ENCODE measurements at regions not wholly inside any gene's neighbourhood (a gene's known extent, or its start where the extent isn't known, plus 50 kb on each side); places are given as distances from the start of the nearest gene placed in this dataset.

- TF ChIP-seq ZNF710 (CRISPR knock-in tag; IDR thresholded peaks at IDR 0.05; ENCODE audit: borderline replicate concordance) (peak; percentile 98), MAFK (conservative IDR thresholded peaks at IDR 0.05 in 1 of 2, IDR thresholded peaks at IDR 0.05 in 1 of 2; ENCODE audit: low read length in 2 of 2) (0 out of 4 replicates have a peak, but pooled peaks of 1 of the 2 experiments have one; percentile 5), ZNF792 (CRISPR knock-in tag; IDR thresholded peaks at IDR 0.05) (peak; percentile 55; the same call in 1 of the 2 replicates), KAT2B (IDR thresholded peaks at IDR 0.05; ENCODE audit: borderline replicate concordance, low read depth, low read length) (no peak), SMARCE1 (IDR thresholded peaks at IDR 0.05; ENCODE audit: borderline replicate concordance) (no peak), RBM39 (IDR thresholded peaks at IDR 0.05; ENCODE audit: low read depth, low read length, poor library complexity, severe bottlenecking) (no peak), TOE1 (CRISPR knock-in tag; IDR thresholded peaks at IDR 0.05) (peak; percentile 74; the same call in 1 of the 2 replicates), ZNF879 (CRISPR knock-in tag; IDR thresholded peaks at IDR 0.05) (no peak), IKZF1 (IDR thresholded peaks at IDR 0.05) (no peak), ZGPAT (CRISPR knock-in tag; IDR thresholded peaks at IDR 0.05) (peak; percentile 66; the same call in 1 of the 2 replicates), AKAP8 (CRISPR knock-in tag; IDR thresholded peaks at IDR 0.05) (no peak), BCL6 (CRISPR knock-in tag; IDR thresholded peaks at IDR 0.05) (peak; percentile 67), E2F1 (CRISPR knock-in tag; IDR thresholded peaks at IDR 0.05) (no peak), ZSCAN5A (CRISPR knock-in tag; IDR thresholded peaks at IDR 0.05; ENCODE audit: borderline replicate concordance) (peak; percentile 71; the same call in 1 of the 2 replicates), ZNF142 (CRISPR knock-in tag; IDR thresholded peaks at IDR 0.05) (no peak), ZNF800 (CRISPR knock-in tag; IDR thresholded peaks at IDR 0.05) (no peak), AHR (CRISPR knock-in tag; IDR thresholded peaks at IDR 0.05) (no peak)
Observed at GRCh38 chr5:35483780-35484179, 133.9 kb upstream of the SPEF2 start (continued).

Measured in HepG2 (cell line).